ENCODE measurements at regions not wholly inside any gene's neighbourhood (a gene's known extent, or its start where the extent isn't known, plus 50 kb on each side); places are given as distances from the start of the nearest gene placed in this dataset.
"Not testable (repeated sequence)": the region's sequence is repeated elsewhere in the genome, so short reads cannot be mapped to it uniquely, and the experiment has no call there.

- WGBS, 4 donors = 61 to 73% (median 71%) methylated on average over 2 of the region's 2 CpGs
Measured at GRCh38 chr17:33709881-33710280, 416.8 kb upstream of the ASIC2 start.

DNA sequence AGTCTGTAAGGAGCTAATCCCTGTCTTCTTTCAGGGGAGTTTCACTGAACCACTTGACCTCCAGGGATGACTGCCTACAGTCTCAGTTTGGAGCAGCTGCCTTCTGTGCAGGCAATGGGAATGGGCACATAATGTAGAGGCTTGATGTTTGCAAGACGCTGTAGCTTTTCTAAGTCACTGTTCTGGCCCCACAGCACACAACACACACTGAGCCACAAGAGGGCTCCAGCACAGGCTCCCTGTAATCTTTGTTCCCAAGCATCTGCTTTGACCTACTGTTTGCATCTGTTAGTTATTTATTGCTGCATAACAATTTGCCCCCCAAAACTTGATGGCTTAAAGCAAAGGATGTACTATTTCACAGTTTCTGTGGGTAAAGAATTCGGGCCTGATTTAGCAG, 419.0 kb upstream of the ASIC2 start:
- Histone ChIP-seq H3K4me3 (no peak overlapping the region), H3K36me3 (no peaks in the 10 kb centered on the region), H3K9me3 (no peaks in the 10 kb centered on the region), H3K27ac (no peak overlapping the region), H3K4me1 (no peaks in the 10 kb centered on the region), H3K27me3 (peaks cover 0 to 20% (median 3%) of the 10 kb centered on the region in 9 donors)
- WGBS, 4 donors = 53 to 70% (median 54%) methylated on average over 2 of the region's 2 CpGs
- ATAC-seq (no peak), DNase-seq (no peak)
- TF ChIP-seq, protein P1, sequence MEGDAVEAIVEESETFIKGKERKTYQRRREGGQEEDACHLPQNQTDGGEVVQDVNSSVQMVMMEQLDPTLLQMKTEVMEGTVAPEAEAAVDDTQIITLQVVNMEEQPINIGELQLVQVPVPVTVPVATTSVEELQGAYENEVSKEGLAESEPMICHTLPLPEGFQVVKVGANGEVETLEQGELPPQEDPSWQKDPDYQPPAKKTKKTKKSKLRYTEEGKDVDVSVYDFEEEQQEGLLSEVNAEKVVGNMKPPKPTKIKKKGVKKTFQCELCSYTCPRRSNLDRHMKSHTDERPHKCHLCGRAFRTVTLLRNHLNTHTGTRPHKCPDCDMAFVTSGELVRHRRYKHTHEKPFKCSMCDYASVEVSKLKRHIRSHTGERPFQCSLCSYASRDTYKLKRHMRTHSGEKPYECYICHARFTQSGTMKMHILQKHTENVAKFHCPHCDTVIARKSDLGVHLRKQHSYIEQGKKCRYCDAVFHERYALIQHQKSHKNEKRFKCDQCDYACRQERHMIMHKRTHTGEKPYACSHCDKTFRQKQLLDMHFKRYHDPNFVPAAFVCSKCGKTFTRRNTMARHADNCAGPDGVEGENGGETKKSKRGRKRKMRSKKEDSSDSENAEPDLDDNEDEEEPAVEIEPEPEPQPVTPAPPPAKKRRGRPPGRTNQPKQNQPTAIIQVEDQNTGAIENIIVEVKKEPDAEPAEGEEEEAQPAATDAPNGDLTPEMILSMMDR (IDR thresholded peaks at IDR 0.05) = no peak
- intact Hi-C loops (cut with DNase I) = no loop called here

More at GRCh38 chr17:33709881-33710280, 416.8 kb upstream of the ASIC2 start:
- no peak for DNase-seq
- no peaks in the 10 kb centered on the region for H3K9me3 ChIP-seq
- H3K36me3 ChIP-seq = no peaks in the 10 kb centered on the region
- intact Hi-C loops (cut with DNase I) = no loop called here
- TF ChIP-seq POLR2A (IDR thresholded peaks at IDR 0.05) = no peak
- TF ChIP-seq, protein P1 (IDR thresholded peaks at IDR 0.05) = no peak
- peaks cover 0 to 23% (median 3%) of the 10 kb centered on the region in 9 donors for H3K27me3 ChIP-seq
- H3K27ac ChIP-seq = no peak overlapping the region
- H3K4me3 ChIP-seq = no peak overlapping the region
- no peaks in the 10 kb centered on the region for H3K4me1 ChIP-seq
- ATAC-seq = no peak

DNA sequence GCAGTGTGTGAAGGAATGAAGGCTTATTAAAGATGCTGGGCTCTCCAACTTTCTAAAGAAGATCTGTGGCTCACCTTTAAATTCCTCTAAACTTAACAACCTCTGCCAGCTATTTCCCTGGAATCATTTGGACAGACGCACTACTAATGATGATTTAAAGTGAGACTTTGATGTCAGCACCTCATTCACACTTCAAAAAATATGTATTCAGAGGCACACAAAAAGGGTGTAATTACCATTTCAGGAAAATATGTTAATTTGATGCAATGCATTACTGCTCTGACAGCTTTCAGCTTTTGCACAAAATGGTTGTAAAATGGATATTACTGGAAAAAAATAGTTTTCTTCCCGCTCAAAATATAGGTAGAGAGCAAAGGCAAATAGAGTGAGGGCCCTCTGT, 423.9 kb upstream of the ASIC2 start:
- Histone ChIP-seq H3K36me3 (no peaks in the 10 kb centered on the region), H3K9me3 (no peaks in the 10 kb centered on the region), H3K27ac (no peak overlapping the region), H3K4me3 (no peak overlapping the region), H3K4me1 (no peaks in the 10 kb centered on the region), H3K27me3 (peaks cover 0 to 17% (median 0%) of the 10 kb centered on the region in 9 donors)
- intact Hi-C loops (cut with DNase I) = no loop called here
- no peak for TF ChIP-seq POLR2A (IDR thresholded peaks at IDR 0.05)
- TF ChIP-seq, protein P1 (IDR thresholded peaks at IDR 0.05) = no peak
- DNase-seq (no peak), ATAC-seq (no peak)
- 63 to 79% (median 67%) methylated on average over 2 of the region's 2 CpGs for WGBS, 4 donors

GRCh38 chr17:33723736-33724135, 430.6 kb upstream of the ASIC2 start:
- H3K4me1 ChIP-seq; intact Hi-C loops (cut with DNase I); H3K27ac ChIP-seq; DNase-seq; H3K4me3 ChIP-seq; H3K36me3 ChIP-seq; ATAC-seq; H3K9me3 ChIP-seq: not testable (repeated sequence)
- 45 to 58% (median 48%) methylated on average over 3 of the region's 3 CpGs for WGBS, 4 donors
- peaks cover 0 to 41% (median under 1%) of the 10 kb centered on the region in 9 donors for H3K27me3 ChIP-seq

GRCh38 chr17:33725675-33726271, 432.7 kb upstream of the ASIC2 start:
- H3K36me3 ChIP-seq = no peaks in the 10 kb centered on the region
- H3K4me1 ChIP-seq = no peaks in the 10 kb centered on the region
- WGBS, 4 donors = 20 to 30% (median 25%) methylated on average over 11 of the region's 11 CpGs
- no peak overlapping the region for H3K4me3 ChIP-seq
- H3K27ac ChIP-seq = no peak overlapping the region
- no peaks in the 10 kb centered on the region for H3K9me3 ChIP-seq
- ATAC-seq = peak in 1 of 4 donors; percentile 48
- TF ChIP-seq, protein P1 (IDR thresholded peaks at IDR 0.05) = peak; percentile 29 to 66 (median 49)
- no peak for TF ChIP-seq POLR2A (IDR thresholded peaks at IDR 0.05)
- peak in 1 of 5 donors; percentile 29 for DNase-seq
- intact Hi-C loops (cut with DNase I) = loop anchor here in 1 of 10 donors (1.0 kb wide), 1 partner anchor 26 kb away; no protein-coding TSS in a partner anchor
- peaks cover 0 to 45% (median 10%) of the 10 kb centered on the region in 9 donors for H3K27me3 ChIP-seq

Measured in heart left ventricle (tissue), 16 donors.